Mononuclear cell (primary cell): ENCODE measurements at regions not wholly inside any gene's neighbourhood (a gene's known extent, or its start where the extent isn't known, plus 50 kb on each side); places are given as distances from the start of the nearest gene placed in this dataset.

Experiments used
- H3K27me3 ChIP-seq: 2 replicates; pipeline ENCODE4 v1.6.0; 2011; ENCODE audit warnings: low read length, control low read depth; ENCODE audit not compliant: insufficient read depth
- H3K4me1 ChIP-seq: 2 replicates; pipeline ENCODE4 v1.5.1; 2011; ENCODE audit warnings: mild to moderate bottlenecking, low read length, control low read depth; ENCODE audit not compliant: insufficient read depth
- H3K4me3 ChIP-seq: 2 replicates; pipeline ENCODE4 v1.5.1; 2011; ENCODE audit warnings: mild to moderate bottlenecking, low read length, moderate library complexity
- H3K9me3 ChIP-seq: 2 replicates; pipeline ENCODE4 v1.5.1; 2011; ENCODE audit warnings: low read depth, mild to moderate bottlenecking, control low read depth, low read length

GRCh38 chr5:56366986-56367385, 133.9 kb upstream of the ANKRD55 start:
- Histone ChIP-seq H3K4me3 (no peak overlapping the region), H3K9me3 (no peaks in the 10 kb centered on the region), H3K27me3 (no peaks in the 10 kb centered on the region), H3K4me1 (no peaks in the 10 kb centered on the region)

- H3K9me3 ChIP-seq: no peaks in the 10 kb centered on the region
- no peaks in the 10 kb centered on the region for H3K27me3 ChIP-seq
- no peak overlapping the region for H3K4me3 ChIP-seq
- H3K4me1 ChIP-seq: no peaks in the 10 kb centered on the region
These were observed 128.3 kb upstream of the ANKRD55 start for GRCh38 chr5:56361398-56361797.

GRCh38 chr5:56360816-56361215, 127.7 kb upstream of the ANKRD55 start:
- Histone ChIP-seq H3K27me3 (no peaks in the 10 kb centered on the region), H3K9me3 (no peaks in the 10 kb centered on the region), H3K4me3 (no peak overlapping the region), H3K4me1 (no peaks in the 10 kb centered on the region)

GRCh38 chr5:56359809-56360685, 126.9 kb upstream of the ANKRD55 start:
- no peak overlapping the region for H3K4me3 ChIP-seq
- no peaks in the 10 kb centered on the region for H3K27me3 ChIP-seq
- H3K4me1 ChIP-seq: no peaks in the 10 kb centered on the region
- H3K9me3 ChIP-seq: no peaks in the 10 kb centered on the region

GRCh38 chr5:56358703-56359681, 125.9 kb upstream of the ANKRD55 start:
- H3K27me3 ChIP-seq: no peaks in the 10 kb centered on the region
- no peak overlapping the region for H3K4me3 ChIP-seq
- no peaks in the 10 kb centered on the region for H3K9me3 ChIP-seq
- H3K4me1 ChIP-seq: no peaks in the 10 kb centered on the region

- Histone ChIP-seq H3K4me3 (no peak overlapping the region), H3K9me3 (no peaks in the 10 kb centered on the region), H3K27me3 (no peaks in the 10 kb centered on the region), H3K4me1 (no peaks in the 10 kb centered on the region)
These were observed 124.9 kb upstream of the ANKRD55 start for GRCh38 chr5:56358046-56358445.

- Histone ChIP-seq H3K4me1 (no peaks in the 10 kb centered on the region), H3K27me3 (no peaks in the 10 kb centered on the region), H3K9me3 (no peaks in the 10 kb centered on the region), H3K4me3 (no peak overlapping the region)
These were observed 124.3 kb upstream of the ANKRD55 start for GRCh38 chr5:56357426-56357825.

- Histone ChIP-seq H3K4me3 (no peak overlapping the region), H3K27me3 (no peaks in the 10 kb centered on the region), H3K4me1 (no peaks in the 10 kb centered on the region)
These were observed 123.7 kb upstream of the ANKRD55 start for GRCh38 chr5:56356836-56357160.

GRCh38 chr5:56356121-56356835, 123.1 kb upstream of the ANKRD55 start:
- H3K4me1 ChIP-seq: no peaks in the 10 kb centered on the region
- no peak overlapping the region for H3K4me3 ChIP-seq
- no peaks in the 10 kb centered on the region for H3K27me3 ChIP-seq
- no peaks in the 10 kb centered on the region for H3K9me3 ChIP-seq

More at GRCh38 chr5:56356836-56357160, 123.7 kb upstream of the ANKRD55 start:
- H3K9me3 ChIP-seq: no peaks in the 10 kb centered on the region

- H3K9me3 ChIP-seq: no peaks in the 10 kb centered on the region
- H3K27me3 ChIP-seq: no peaks in the 10 kb centered on the region
- H3K4me1 ChIP-seq: peaks cover 8% of the 10 kb centered on the region
- no peak overlapping the region for H3K4me3 ChIP-seq
These were observed 121.7 kb upstream of the ANKRD55 start for GRCh38 chr5:56354836-56355235.

- Histone ChIP-seq H3K9me3 (no peaks in the 10 kb centered on the region), H3K27me3 (no peaks in the 10 kb centered on the region), H3K4me1 (peaks cover 11% of the 10 kb centered on the region), H3K4me3 (no peak overlapping the region)
These were observed 119.9 kb upstream of the ANKRD55 start for GRCh38 chr5:56352808-56353590.

- Histone ChIP-seq H3K9me3 (no peaks in the 10 kb centered on the region), H3K4me1 (peaks cover 20% of the 10 kb centered on the region), H3K4me3 (no peak overlapping the region), H3K27me3 (no peaks in the 10 kb centered on the region)
These were observed 117.6 kb upstream of the ANKRD55 start for GRCh38 chr5:56350597-56351170.

GRCh38 chr5:56350011-56350596, 117.0 kb upstream of the ANKRD55 start:
- Histone ChIP-seq H3K27me3 (no peaks in the 10 kb centered on the region), H3K4me1 (peaks cover 20% of the 10 kb centered on the region), H3K4me3 (no peak overlapping the region), H3K9me3 (no peaks in the 10 kb centered on the region)

GRCh38 chr5:56349461-56349860, 116.3 kb upstream of the ANKRD55 start:
- Histone ChIP-seq H3K4me1 (peaks cover 20% of the 10 kb centered on the region), H3K9me3 (no peaks in the 10 kb centered on the region), H3K4me3 (no peak overlapping the region), H3K27me3 (no peaks in the 10 kb centered on the region)
